Stimulated activated CD4-positive, alpha-beta T cell treated with anti-CD3 and anti-CD28 coated beads, Interleukin-4, amount 100 ng/mL, for 4 hours (primary cell): ENCODE measurements at regions not wholly inside any gene's neighbourhood (a gene's known extent, or its start where the extent isn't known, plus 50 kb on each side); places are given as distances from the start of the nearest gene placed in this dataset.

Source experiments
- DNase-seq, 2 experiments: peaks; one replicate each; pipeline ENCODE4 v3.0.0-alpha.2; 2020

- no peak for DNase-seq
Observed at GRCh38 chr14:47763188-47763854, 87.9 kb upstream of the MDGA2 start.

GRCh38 chr14:47746986-47747385, 71.6 kb upstream of the MDGA2 start:
- DNase-seq, result no peak

GRCh38 chr14:47744155-47744554, 68.8 kb upstream of the MDGA2 start:
- DNase-seq, result no peak

GRCh38 chr14:47739541-47739940, 64.1 kb upstream of the MDGA2 start:
- no peak for DNase-seq

DNA sequence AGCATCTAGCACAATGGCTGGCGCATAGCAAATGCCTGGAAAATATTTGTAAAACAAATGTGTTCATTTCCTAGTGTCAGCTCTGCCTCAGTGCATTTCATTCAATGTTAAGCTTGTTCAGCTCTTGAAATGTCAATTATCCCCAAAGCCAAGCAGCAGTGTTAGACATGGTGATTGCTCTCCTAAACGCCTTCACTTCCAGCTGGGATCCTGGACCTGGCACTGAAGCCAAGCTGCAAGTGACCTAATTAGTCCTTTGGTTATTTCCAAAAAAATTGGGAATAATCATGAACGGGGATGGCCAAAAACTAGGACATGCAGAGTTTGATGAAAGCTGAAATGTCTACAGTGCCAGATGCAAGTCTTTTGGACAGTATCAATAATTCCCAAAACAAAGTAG, 54.9 kb upstream of the MDGA2 start:
- DNase-seq, result no peak
